ENCODE measurements at regions not wholly inside any gene's neighbourhood (a gene's known extent, or its start where the extent isn't known, plus 50 kb on each side); places are given as distances from the start of the nearest gene placed in this dataset.
A peak's percentile ranks its signal among the peaks of the same experiment; 100 is the strongest.

DNA sequence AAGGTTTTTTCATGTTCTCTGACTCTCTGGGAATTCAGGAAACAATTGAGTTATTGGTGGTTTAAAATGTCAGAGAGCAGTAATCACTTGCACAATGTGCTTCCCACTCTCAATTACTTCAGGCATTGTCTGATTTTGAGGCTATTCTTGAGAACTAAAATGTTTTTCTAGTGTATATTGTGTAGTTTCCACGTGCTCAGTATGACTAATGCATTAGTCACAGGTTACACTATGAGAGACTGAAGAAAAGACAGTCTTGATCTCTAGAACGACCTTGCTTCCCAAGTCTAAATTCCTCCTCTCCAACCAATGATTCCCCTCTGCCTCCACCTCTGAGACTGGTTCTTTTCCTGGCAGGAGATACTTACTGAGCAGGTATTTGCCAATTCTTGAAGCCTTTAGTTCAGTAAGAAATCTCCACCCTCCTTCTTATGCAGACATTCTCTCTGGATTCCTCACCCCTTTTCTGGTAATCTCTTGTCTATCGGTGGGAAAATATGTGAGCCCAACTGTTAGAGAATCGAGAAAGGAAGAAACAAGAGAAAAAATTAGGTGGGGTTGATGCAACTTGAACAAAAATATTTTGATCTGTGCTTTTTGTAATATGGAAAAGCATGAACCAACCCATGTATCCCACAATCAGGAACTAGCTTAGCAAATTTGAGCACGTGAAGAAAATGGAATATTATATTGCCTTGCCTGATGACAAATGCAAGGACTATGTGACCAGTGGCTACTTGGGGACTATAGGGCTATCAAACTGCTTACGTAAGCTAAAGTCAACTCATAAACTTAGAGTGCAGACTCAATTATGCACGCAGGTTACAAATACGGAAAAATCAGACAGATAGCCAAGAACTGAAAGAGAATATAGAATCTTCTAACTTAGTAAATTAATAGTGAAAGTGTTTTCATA is 61.1 kb upstream of the SLC22A16 start:
- DNase-seq: no peak

GRCh38 chr6:110534731-110535492 is 58.5 kb upstream of the SLC22A16 start:
- DNase-seq: no peak

- no peak for DNase-seq
Measured at GRCh38 chr6:110532431-110532830, 56.0 kb upstream of the SLC22A16 start.

GRCh38 chr6:110530671-110531070 is 54.3 kb upstream of the SLC22A16 start:
- DNase-seq: no peak

GRCh38 chr6:110529907-110530306 is 53.5 kb upstream of the SLC22A16 start:
- no peak for DNase-seq

DNA sequence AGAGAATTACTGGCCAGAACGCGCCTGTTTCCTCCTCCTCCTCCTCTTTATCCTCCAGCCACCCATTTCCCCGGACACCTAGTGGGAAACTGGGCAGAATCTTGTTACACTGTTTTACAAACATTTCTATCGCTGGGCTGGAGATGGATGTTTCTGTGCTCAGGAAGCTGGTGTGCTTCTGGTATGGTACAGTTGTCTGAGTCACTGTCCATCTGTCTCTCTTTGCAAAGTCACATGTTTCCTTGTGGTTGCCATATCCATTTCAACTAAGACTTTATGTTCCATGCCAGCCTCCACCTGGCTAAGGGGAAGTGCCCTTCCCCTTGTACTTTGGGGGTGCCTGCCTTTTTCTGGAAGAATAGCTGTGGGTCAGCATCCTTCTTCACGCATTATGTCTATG is 52.9 kb upstream of the SLC22A16 start:
- no peak for DNase-seq

DNA sequence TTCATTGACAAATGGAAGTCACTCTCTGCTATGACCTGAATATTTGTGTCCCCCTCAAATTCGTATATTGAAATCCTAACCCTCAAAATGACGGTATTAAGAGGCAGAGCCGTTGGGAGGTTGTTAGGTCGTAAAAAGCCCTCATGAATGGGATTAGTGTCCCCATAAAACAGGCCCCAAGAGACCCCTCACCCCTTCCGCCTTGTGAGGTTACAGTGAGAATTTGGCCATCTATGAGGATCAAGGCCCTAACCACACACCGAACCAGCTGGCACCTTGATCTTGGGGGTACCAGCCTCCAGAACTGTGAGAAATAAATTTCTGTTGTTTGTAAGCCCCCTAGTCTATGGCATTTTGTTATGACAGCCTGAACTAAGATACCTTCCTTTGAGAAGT is 52.5 kb upstream of the SLC22A16 start:
- no peak for DNase-seq

- DNase-seq: peak; percentile 52 to 55
Measured at GRCh38 chr6:110528101-110528929, 51.9 kb upstream of the SLC22A16 start.

DNA sequence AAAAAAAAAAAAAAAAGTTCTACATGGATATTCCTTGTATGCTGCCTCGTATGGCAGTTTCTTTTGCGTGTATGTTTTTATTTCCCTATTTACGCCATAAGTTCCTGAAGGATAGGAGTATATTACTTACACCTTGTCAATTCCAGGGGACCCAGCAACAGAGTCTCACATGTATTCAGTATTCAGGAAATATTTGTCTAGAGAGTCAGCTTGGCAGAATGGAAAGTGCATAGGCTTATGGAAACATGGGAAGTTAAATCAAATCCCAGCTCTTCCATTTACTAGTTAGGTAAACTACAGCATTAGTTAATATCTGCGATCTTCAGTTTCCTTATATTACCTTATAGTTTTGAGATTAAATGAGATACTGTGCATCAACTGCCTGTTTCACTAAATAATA is 51.1 kb upstream of the SLC22A16 start:
- DNase-seq: no peak

DNA sequence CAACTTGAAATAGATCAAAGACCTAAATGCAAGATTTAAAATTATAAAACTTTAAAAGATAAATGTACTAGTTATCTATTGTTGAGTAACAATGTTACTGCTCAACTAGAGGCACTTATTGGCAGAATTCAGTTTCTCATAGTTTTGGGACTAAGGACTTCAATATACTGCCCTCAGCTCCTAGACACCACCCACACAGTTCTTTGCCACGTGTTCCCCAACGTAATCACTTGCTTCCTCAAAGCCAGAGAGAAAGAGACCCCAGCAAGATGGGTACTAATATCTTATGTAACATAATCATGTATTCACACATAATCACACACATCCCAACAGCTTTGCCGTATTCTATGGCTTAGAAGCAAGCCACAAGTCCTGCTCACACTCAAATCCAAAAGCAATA is 50.3 kb upstream of the SLC22A16 start:
- no peak for DNase-seq

All from stimulated activated CD4-positive, alpha-beta T cell treated with anti-CD3 and anti-CD28 coated beads, Interleukin-2, amount 100 ng/mL, for 24 hours (primary cell).